MM.1S (cell line): ENCODE measurements at regions not wholly inside any gene's neighbourhood (a gene's known extent, or its start where the extent isn't known, plus 50 kb on each side); places are given as distances from the start of the nearest gene placed in this dataset.

Experiments
- CTCF ChIP-seq: fragments of 300-600 bp; sonication (generic); IDR thresholded peaks from 2 replicates; pipeline ENCODE4 v1.5.1; 2016; ENCODE audit warnings: antibody characterized with exemption, low read length, mixed read lengths
- EZH2 ChIP-seq: fragments of 300-600 bp; sonication (generic); optimal IDR thresholded peaks from 2 replicates; pipeline ENCODE3; 2017; ENCODE audit warnings: low read depth, mild to moderate bottlenecking, antibody characterized with exemption, low read length, mixed read lengths
- EZH2phosphoT487 ChIP-seq: fragments of 300-600 bp; sonication (generic); IDR thresholded peaks from 2 replicates; pipeline ENCODE4 v1.6.1; 2018; ENCODE audit warnings: antibody characterized with exemption, low read length

GRCh38 chr13:105105471-105105870, 1430.0 kb downstream of the EFNB2 start:
- TF ChIP-seq CTCF (no peak), EZH2 (no peak), EZH2phosphoT487 (no peak)
